ENCODE measurements at regions not wholly inside any gene's neighbourhood (a gene's known extent, or its start where the extent isn't known, plus 50 kb on each side); places are given as distances from the start of the nearest gene placed in this dataset.

DNA sequence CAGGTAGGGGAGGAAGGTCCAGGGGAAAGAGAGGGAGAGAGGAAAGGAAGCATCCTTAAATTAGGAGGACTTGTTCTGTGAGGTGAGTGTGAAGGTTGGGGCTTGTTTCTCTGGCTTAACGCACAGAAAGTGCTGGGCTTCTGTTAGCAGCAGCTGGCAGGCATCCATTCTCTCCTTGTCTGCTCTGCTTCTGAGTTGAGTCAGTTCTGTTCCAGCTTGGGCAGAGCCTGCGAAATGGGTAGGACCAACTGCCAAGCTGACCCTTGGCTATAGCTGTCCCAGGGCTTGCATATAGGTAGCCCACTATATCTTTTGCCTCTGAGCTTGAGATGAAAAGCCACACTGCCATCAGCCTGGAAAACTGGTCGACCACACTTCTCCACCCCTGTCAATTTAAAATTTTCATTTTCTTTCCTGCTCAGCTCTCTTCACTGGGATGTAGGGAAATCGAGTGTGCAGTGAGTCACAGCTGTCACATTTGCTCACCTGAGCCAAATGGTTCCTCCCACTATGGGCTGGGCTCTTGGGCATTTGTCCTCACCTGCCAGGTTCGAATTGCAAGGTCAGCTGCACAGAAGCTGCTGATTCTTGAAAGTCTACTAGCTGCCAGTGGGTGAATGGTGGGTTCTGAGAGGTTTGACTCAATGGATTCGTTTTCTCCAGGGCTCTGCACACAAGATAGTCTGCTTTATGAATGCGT is 256.4 kb upstream of the PWP1 start:
- DNase-seq (ENCODE audit: low spot score) (no peak), ATAC-seq (ENCODE audit: low FRiP score) (no peak)
- TF ChIP-seq, protein P1, sequence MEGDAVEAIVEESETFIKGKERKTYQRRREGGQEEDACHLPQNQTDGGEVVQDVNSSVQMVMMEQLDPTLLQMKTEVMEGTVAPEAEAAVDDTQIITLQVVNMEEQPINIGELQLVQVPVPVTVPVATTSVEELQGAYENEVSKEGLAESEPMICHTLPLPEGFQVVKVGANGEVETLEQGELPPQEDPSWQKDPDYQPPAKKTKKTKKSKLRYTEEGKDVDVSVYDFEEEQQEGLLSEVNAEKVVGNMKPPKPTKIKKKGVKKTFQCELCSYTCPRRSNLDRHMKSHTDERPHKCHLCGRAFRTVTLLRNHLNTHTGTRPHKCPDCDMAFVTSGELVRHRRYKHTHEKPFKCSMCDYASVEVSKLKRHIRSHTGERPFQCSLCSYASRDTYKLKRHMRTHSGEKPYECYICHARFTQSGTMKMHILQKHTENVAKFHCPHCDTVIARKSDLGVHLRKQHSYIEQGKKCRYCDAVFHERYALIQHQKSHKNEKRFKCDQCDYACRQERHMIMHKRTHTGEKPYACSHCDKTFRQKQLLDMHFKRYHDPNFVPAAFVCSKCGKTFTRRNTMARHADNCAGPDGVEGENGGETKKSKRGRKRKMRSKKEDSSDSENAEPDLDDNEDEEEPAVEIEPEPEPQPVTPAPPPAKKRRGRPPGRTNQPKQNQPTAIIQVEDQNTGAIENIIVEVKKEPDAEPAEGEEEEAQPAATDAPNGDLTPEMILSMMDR (IDR thresholded peaks at IDR 0.05) = no peak

- ATAC-seq (ENCODE audit: low FRiP score) (no peak), DNase-seq (ENCODE audit: low spot score) (no peak)
- TF ChIP-seq, protein P1 (IDR thresholded peaks at IDR 0.05) = no peak
Measured at GRCh38 chr12:107431942-107432341, 253.7 kb upstream of the PWP1 start.

DNA sequence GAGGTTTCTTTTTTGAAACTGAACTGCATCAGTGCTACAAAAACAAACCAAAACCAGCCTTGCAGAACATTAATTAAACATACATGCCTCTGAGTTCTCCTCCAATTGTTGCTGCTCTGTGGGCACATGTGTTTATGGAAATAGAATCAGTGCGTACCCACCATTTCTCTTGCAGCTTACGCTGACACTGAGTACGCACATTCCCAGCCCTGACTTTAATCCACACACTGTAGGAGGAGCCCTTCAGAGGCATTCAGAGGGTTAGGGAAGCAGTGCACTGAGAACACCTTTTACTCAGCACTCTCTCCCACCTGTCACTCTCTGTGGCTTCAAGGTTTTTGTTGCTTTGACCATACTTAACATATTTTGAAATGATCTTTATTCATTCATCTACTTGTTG is 250.5 kb upstream of the PWP1 start:
- ATAC-seq (ENCODE audit: low FRiP score) (no peak), DNase-seq (ENCODE audit: low spot score) (no peak)
- TF ChIP-seq, protein P1 (IDR thresholded peaks at IDR 0.05) = no peak

DNA sequence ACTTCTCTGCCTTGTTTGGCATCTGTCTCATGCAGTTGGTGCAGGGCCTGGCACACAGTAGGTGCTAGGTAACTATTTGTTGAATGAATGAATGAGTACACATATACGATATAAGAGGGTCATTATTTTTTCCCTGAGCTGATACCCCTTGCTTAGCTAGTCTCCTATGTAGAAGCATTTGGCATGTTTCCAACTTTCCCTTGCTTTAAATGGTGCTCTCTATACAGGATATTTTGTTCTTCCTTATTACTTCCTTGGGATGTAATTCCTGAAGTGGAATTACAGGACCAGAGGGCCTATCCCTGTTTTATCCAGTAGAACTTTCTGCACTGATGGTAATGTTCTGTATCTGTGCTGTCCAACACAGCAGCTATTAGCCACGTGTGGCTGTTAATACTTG is 250.1 kb upstream of the PWP1 start:
- TF ChIP-seq, protein P1 (IDR thresholded peaks at IDR 0.05) = no peak
- ATAC-seq (ENCODE audit: low FRiP score) = no peak

DNA sequence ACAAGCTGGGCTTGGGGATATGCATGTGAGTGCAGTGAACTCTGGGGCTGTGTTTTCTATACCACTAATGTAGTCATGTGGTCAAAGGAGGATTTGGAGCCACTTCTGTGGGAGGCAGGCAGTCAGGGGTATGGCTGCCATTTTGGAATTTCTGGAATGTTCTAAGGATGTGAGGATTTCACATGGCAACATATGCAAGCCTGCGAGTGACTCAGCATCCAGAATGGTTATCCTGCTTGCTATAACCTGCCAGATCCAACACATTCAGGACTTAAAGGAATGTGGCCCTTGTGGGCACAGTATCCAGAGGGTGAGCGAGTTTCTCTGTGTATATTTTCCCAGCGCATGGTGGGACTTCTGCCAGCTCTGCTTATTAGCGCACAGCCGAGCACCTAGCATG is 249.2 kb upstream of the PWP1 start:
- ATAC-seq (ENCODE audit: low FRiP score) (no peak), DNase-seq (ENCODE audit: low spot score) (no peak)
- TF ChIP-seq, protein P1 (IDR thresholded peaks at IDR 0.05) = no peak

More for the DNA sequence above, 250.1 kb upstream of the PWP1 start:
- no peak for DNase-seq (ENCODE audit: low spot score)

DNA sequence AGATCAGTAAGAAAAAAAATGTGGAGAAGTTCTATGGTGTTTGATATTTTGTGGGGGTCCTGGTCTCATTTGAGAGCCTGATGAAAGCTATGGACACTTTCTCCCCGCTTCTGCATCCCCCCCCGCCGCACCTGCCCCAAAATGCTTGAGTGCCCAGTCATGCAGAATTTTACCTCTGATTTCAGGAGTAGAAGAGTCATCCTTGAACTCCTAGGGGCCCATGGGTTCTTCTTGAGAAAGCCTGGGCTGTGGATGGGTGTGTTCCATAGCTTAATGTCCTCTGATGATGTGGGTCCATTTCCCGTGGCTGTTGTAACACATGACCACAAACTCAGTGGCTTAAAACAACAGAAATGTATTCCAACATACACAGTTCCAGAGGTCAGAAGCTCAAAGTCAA is 248.8 kb upstream of the PWP1 start:
- TF ChIP-seq, protein P1 (IDR thresholded peaks at IDR 0.05) = no peak
- ATAC-seq (ENCODE audit: low FRiP score) = no peak
- DNase-seq (ENCODE audit: low spot score) = no peak

- DNase-seq (ENCODE audit: low spot score) (no peak), ATAC-seq (ENCODE audit: low FRiP score) (no peak)
- TF ChIP-seq, protein P1 (IDR thresholded peaks at IDR 0.05) = no peak
Measured at GRCh38 chr12:107437954-107438353, 247.6 kb upstream of the PWP1 start.

Measured in omental fat pad (tissue), 3 donors.